ENCODE measurements at regions not wholly inside any gene's neighbourhood (a gene's known extent, or its start where the extent isn't known, plus 50 kb on each side); places are given as distances from the start of the nearest gene placed in this dataset.

- TF ChIP-seq CTCF (IDR thresholded peaks at IDR 0.05) (no peak), POLR2A (IDR thresholded peaks at IDR 0.05; ENCODE audit: low read depth) (no peak), POLR2AphosphoS5 (IDR thresholded peaks at IDR 0.05) (no peak), EP300 (IDR thresholded peaks at IDR 0.05) (no peak)
Measured at GRCh38 chr5:89686081-89686765, 723.3 kb downstream of the CETN3 start.

All from esophagus muscularis mucosa (tissue), 4 donors.